DND-41 (cell line): ENCODE measurements at regions not wholly inside any gene's neighbourhood (a gene's known extent, or its start where the extent isn't known, plus 50 kb on each side); places are given as distances from the start of the nearest gene placed in this dataset.

Experiments
- CTCF ChIP-seq: IDR thresholded peaks from 2 replicates; pipeline ENCODE4 v1.5.1; 2012; ENCODE audit warnings: borderline replicate concordance, low read length, moderate library complexity, mild to moderate bottlenecking; ENCODE audit not compliant: poor library complexity, severe bottlenecking; ENCODE audit errors: extremely low read depth
- EZH2 ChIP-seq: IDR thresholded peaks from 3 replicates; pipeline ENCODE4 v1.6.1; 2012; ENCODE audit warnings: borderline replicate concordance, low read depth, mild to moderate bottlenecking, moderate library complexity, low read length, inconsistent platforms; ENCODE audit not compliant: severe bottlenecking

GRCh38 chr5:165521816-165522610 is 2016.6 kb downstream of the MAT2B start:
- no peak for TF ChIP-seq CTCF
- TF ChIP-seq EZH2, result no peak
